HepG2 (cell line): ENCODE measurements at regions not wholly inside any gene's neighbourhood (a gene's known extent, or its start where the extent isn't known, plus 50 kb on each side); places are given as distances from the start of the nearest gene placed in this dataset.

Experiments used
- ATAC-seq: fragments of 200-7000 bp; cut with Tn5 transposase; 3 replicates; pipeline ENCODE4 v1.9.1; 2020; ENCODE audit warnings: mild to moderate bottlenecking, moderate library complexity
- BruUV-seq: library from RNA; stranded (reverse); fragments of 400-500 nt; replicated peaks from 2 replicates; lab custom pipeline; 2021; lab: Mats Ljungman, UMichigan
- CTCF ChIA-PET: fragments of 300-600 bp; formaldehyde crosslinking; extraction: SDS; loops from one replicate; lab custom pipeline; 2021; ENCODE audit warnings: low total read pairs, inconsistent platforms, low intra/inter-chr PET ratio; lab: Yijun Ruan, JAX
- POLR2A ChIA-PET: fragments of 350-600 bp; sonication (Branson Sonifier 250); formaldehyde crosslinking; loops from one replicate; lab custom pipeline; 2020; ENCODE audit warnings: antibody characterized with exemption, inconsistent platforms; lab: Yijun Ruan, JAX
- DNase-seq: peaks from one replicate; pipeline ENCODE4 v3.0.0-alpha.2; 2015; ENCODE audit warnings: low spot score
- FAIRE-seq: peaks from 3 replicates; lab custom pipeline; 2011; peaks lifted over from hg19 to GRCh38; lab: Jason Lieb, UNC
- H2AFZ ChIP-seq: one replicate; pipeline ENCODE4 v1.6.1; 2011; ENCODE audit warnings: low read length, inconsistent platforms
- H3K27ac ChIP-seq: fragments of 300-600 bp; 3 replicates; pipeline ENCODE4 v1.8.0; 2011; ENCODE audit warnings: mixed run types, mild to moderate bottlenecking, mixed read lengths, low read length, inconsistent platforms; ENCODE audit not compliant: insufficient read depth; ENCODE audit errors: extremely low read length
- H3K27me3 ChIP-seq, 2 experiments: fragments of 200-600 bp in 1 of 2; 2 replicates in 1 of 2; 3 replicates in 1 of 2; pipeline versions ENCODE4 v1.6.0 to v1.8.0; 2011; ENCODE audit warnings: low read length in 2 of 2, mild to moderate bottlenecking in 2 of 2, moderate library complexity in 2 of 2, inconsistent platforms in 1 of 2; ENCODE audit not compliant: insufficient read depth in 2 of 2, control insufficient read depth in 1 of 2
- H3K36me3 ChIP-seq, 2 experiments: fragments of 200-600 bp in 1 of 2; replicated peaks in 1 of 2; 2 replicates in 1 of 2; 3 replicates in 1 of 2; pipeline versions ENCODE4 v1.5.1 to v1.8.0; 2011; ENCODE audit warnings: low read length in 2 of 2, inconsistent platforms in 1 of 2; ENCODE audit not compliant: insufficient read depth in 2 of 2, control insufficient read depth in 1 of 2
- H3K4me1 ChIP-seq: 2 replicates; pipeline ENCODE4 v1.5.1; 2012; ENCODE audit warnings: low read length, inconsistent platforms; ENCODE audit not compliant: insufficient read depth
- H3K4me2 ChIP-seq: 2 replicates; pipeline ENCODE4 v1.6.0; 2011; ENCODE audit warnings: low read depth, low read length, inconsistent platforms
- H3K4me3 ChIP-seq, 3 experiments: fragments of 200-600 bp in 1 of 3; sonication (generic), shearing (Covaris generic) in 1 of 3; replicated peaks in 1 of 3; 2 replicates each; pipeline ENCODE4 v1.5.1; 2011 to 2016; ENCODE audit warnings: low read length in 3 of 3, inconsistent platforms in 2 of 3, low read depth in 2 of 3, mild to moderate bottlenecking in 2 of 3, control low read depth in 1 of 3, mixed read lengths in 1 of 3; ENCODE audit not compliant: insufficient read depth in 1 of 3
- H3K79me2 ChIP-seq: one replicate; pipeline ENCODE4 v1.6.1; 2011; ENCODE audit warnings: low read length, inconsistent platforms; ENCODE audit not compliant: insufficient read depth
- H3K9ac ChIP-seq: 2 replicates; pipeline ENCODE4 v1.6.0; 2011; ENCODE audit warnings: mild to moderate bottlenecking, low read depth, low read length, inconsistent platforms; ENCODE audit not compliant: insufficient read depth
- H3K9me3 ChIP-seq: 2 replicates; pipeline ENCODE4 v1.5.1; 2012; ENCODE audit warnings: mild to moderate bottlenecking, low read length
- H4K20me1 ChIP-seq: 2 replicates; pipeline ENCODE4 v1.6.0; 2011; ENCODE audit warnings: inconsistent platforms, mild to moderate bottlenecking, low read length, moderate library complexity; ENCODE audit not compliant: insufficient read depth
- CEBPB ChIP-seq: IDR thresholded peaks from 2 replicates; pipeline ENCODE4 v1.6.1; 2011; ENCODE audit warnings: low read depth, low read length, improper control_type of control experiment, borderline replicate concordance
- FOXA1 ChIP-seq, 2 experiments: fragments of 450-650 bp in 1 of 2; sonication (generic) in 1 of 2; formaldehyde crosslinking in 1 of 2; IDR thresholded peaks; 2 replicates each; pipeline versions ENCODE4 v1.4.0 to v1.6.1; 2016 to 2020; ENCODE audit warnings: missing genetic modification reagents in 1 of 2
- FOXA3 ChIP-seq: IDR thresholded peaks from 2 replicates; pipeline ENCODE4 v1.6.1; 2016; ENCODE audit warnings: missing genetic modification reagents, missing compliant biosample characterization
- HNF4A ChIP-seq: sonication (generic); formaldehyde crosslinking; IDR thresholded peaks from 2 replicates; pipeline ENCODE4 v1.4.0; 2020; ENCODE audit warnings: missing genetic modification reagents
- HNF4G ChIP-seq, 2 experiments: sonication (generic) in 1 of 2; formaldehyde crosslinking in 1 of 2; IDR thresholded peaks; 2 replicates each; pipeline versions ENCODE4 v1.4.0 to v1.6.1; 2011 to 2020; ENCODE audit warnings: borderline replicate concordance in 2 of 2, low read depth in 2 of 2, mild to moderate bottlenecking in 2 of 2, low read length in 1 of 2, missing genetic modification reagents in 1 of 2, moderate library complexity in 1 of 2
- SUZ12 ChIP-seq: fragments of 150-350 bp; IDR thresholded peaks from 2 replicates; pipeline ENCODE4 v1.6.1; 2014; ENCODE audit warnings: low read depth, low read length
- WGBS: methylation state at CpG from one replicate; pipeline ENCODE4 v1.1.6; 2017; ENCODE audit warnings: low lambda C conversion rate; 5-methylcytosine and 5-hydroxymethylcytosine counted together
- in situ Hi-C: cut with HindIII; loops from 2 replicates; pipeline ENCODE4 v1.10.0; 2017; ENCODE audit warnings: low pct_unique_long_range_greater_than_20kb; ENCODE audit not compliant: extremely low pct_ligation_motif_present
- intact Hi-C: fragments of 100-400 bp; cut with micrococcal nuclease; formaldehyde crosslinking; loops from one replicate; pipeline ENCODE4 v1.10.0; 2022; ENCODE audit not compliant: unreplicated experiment
- TF ChIP-seq, protein P1 (sequence below): sonication (generic); formaldehyde crosslinking; IDR thresholded peaks from 2 replicates; pipeline ENCODE4 v1.4.0; 2020; ENCODE audit warnings: missing genetic modification reagents

DNA sequence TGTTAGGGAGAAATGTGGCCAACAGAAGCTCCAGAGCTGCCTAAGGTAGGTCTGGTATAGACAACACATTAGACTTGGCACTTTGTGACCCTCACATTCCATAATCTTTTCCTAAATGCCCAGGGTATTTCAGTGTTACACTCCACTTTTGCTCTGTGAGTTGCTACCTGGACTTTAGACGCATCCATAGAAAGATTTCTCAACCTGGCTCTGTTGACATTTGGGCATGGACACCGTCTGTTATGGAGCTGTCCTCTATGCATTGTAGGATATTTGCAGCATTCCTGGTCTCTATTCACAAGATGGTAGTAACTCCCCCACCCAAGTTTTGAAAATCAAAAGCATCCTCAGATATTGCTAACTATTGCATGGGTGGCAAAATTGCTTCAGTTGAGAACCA, 136.5 kb upstream of the NETO1 start:
- FAIRE-seq: peak; percentile 28
- peak; percentile 13 for DNase-seq
- in situ Hi-C loops (no loop called here), intact Hi-C loops (no loop called here)
- Histone ChIP-seq H3K4me3 (no peak overlapping the region), H4K20me1 (no peaks in the 10 kb centered on the region), H3K9ac (no peak overlapping the region), H3K4me2 (no peak overlapping the region), H3K27me3 (no peaks in the 10 kb centered on the region), H3K9me3 (no peaks in the 10 kb centered on the region), H3K36me3 (no peaks in the 10 kb centered on the region), H3K27ac (no peak overlapping the region), H2AFZ (no peak overlapping the region), H3K4me1 (no peaks in the 10 kb centered on the region), H3K79me2 (no peaks in the 10 kb centered on the region)
- CTCF ChIA-PET: no interaction called here
- POLR2A ChIA-PET: no interaction called here
- peak; percentile 56 for TF ChIP-seq HNF4A (CRISPR knock-in tag)
- TF ChIP-seq, protein P1, sequence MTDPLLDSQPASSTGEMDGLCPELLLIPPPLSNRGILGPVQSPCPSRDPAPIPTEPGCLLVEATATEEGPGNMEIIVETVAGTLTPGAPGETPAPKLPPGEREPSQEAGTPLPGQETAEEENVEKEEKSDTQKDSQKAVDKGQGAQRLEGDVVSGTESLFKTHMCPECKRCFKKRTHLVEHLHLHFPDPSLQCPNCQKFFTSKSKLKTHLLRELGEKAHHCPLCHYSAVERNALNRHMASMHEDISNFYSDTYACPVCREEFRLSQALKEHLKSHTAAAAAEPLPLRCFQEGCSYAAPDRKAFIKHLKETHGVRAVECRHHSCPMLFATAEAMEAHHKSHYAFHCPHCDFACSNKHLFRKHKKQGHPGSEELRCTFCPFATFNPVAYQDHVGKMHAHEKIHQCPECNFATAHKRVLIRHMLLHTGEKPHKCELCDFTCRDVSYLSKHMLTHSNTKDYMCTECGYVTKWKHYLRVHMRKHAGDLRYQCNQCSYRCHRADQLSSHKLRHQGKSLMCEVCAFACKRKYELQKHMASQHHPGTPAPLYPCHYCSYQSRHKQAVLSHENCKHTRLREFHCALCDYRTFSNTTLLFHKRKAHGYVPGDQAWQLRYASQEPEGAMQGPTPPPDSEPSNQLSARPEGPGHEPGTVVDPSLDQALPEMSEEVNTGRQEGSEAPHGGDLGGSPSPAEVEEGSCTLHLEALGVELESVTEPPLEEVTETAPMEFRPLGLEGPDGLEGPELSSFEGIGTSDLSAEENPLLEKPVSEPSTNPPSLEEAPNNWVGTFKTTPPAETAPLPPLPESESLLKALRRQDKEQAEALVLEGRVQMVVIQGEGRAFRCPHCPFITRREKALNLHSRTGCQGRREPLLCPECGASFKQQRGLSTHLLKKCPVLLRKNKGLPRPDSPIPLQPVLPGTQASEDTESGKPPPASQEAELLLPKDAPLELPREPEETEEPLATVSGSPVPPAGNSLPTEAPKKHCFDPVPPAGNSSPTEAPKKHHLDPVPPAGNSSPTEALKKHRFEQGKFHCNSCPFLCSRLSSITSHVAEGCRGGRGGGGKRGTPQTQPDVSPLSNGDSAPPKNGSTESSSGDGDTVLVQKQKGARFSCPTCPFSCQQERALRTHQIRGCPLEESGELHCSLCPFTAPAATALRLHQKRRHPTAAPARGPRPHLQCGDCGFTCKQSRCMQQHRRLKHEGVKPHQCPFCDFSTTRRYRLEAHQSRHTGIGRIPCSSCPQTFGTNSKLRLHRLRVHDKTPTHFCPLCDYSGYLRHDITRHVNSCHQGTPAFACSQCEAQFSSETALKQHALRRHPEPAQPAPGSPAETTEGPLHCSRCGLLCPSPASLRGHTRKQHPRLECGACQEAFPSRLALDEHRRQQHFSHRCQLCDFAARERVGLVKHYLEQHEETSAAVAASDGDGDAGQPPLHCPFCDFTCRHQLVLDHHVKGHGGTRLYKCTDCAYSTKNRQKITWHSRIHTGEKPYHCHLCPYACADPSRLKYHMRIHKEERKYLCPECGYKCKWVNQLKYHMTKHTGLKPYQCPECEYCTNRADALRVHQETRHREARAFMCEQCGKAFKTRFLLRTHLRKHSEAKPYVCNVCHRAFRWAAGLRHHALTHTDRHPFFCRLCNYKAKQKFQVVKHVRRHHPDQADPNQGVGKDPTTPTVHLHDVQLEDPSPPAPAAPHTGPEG (CRISPR knock-in tag): no peak
- TF ChIP-seq HNF4G (IDR thresholded peaks at IDR 0.05; ENCODE audit: borderline replicate concordance, low read depth, low read length): peak; percentile 26; the same call in 1 of the 2 replicates
- no peak for TF ChIP-seq HNF4G (CRISPR knock-in tag; IDR thresholded peaks at IDR 0.05; ENCODE audit: borderline replicate concordance, low read depth)
- no peak for TF ChIP-seq SUZ12
- 0 out of 2 replicates have a peak, but pooled peaks have one; percentile 41 for TF ChIP-seq CEBPB
- TF ChIP-seq FOXA1 (IDR thresholded peaks at IDR 0.05): no peak
- 0 out of 2 replicates have a peak, but pooled peaks have one; percentile 26 for TF ChIP-seq FOXA1 (CRISPR knock-in tag; IDR thresholded peaks at IDR 0.05)
- TF ChIP-seq FOXA3 (CRISPR knock-in tag): 0 out of 2 replicates have a peak, but pooled peaks have one; percentile 20
- ATAC-seq: peak; percentile 80
- BruUV-seq: no TSS peak
- 8% methylated on average over 2 of the region's 2 CpGs for WGBS
